Umbilical cord (tissue), 1 donor: ENCODE measurements at regions not wholly inside any gene's neighbourhood (a gene's known extent, or its start where the extent isn't known, plus 50 kb on each side); places are given as distances from the start of the nearest gene placed in this dataset.
"Not testable (repeated sequence)": the region's sequence is repeated elsewhere in the genome, so short reads cannot be mapped to it uniquely, and the experiment has no call there.

Experiments used
- DNase-seq: peaks from one replicate; pipeline ENCODE4 v3.0.0-alpha.2; 2015; ENCODE audit warnings: low spot score

- DNase-seq = peak; percentile 0
Observed at GRCh38 chrX:56618323-56618722, 54.9 kb downstream of the UBQLN2 start.

- DNase-seq = no peak
Observed at GRCh38 chrX:56623316-56623715, 59.9 kb downstream of the UBQLN2 start.

GRCh38 chrX:56635060-56635459 lies 71.6 kb downstream of the UBQLN2 start:
- not testable (repeated sequence) for DNase-seq

- DNase-seq = no peak
Observed at GRCh38 chrX:56661193-56661592, 67.8 kb upstream of the NBDY start.
